Activated gamma-delta T cell (primary cell): ENCODE measurements at regions not wholly inside any gene's neighbourhood (a gene's known extent, or its start where the extent isn't known, plus 50 kb on each side); places are given as distances from the start of the nearest gene placed in this dataset.

ENCODE experiments used
- DNase-seq: peaks from one replicate; lab custom pipeline; 2025; lab: John Stamatoyannopoulos, UW

DNA sequence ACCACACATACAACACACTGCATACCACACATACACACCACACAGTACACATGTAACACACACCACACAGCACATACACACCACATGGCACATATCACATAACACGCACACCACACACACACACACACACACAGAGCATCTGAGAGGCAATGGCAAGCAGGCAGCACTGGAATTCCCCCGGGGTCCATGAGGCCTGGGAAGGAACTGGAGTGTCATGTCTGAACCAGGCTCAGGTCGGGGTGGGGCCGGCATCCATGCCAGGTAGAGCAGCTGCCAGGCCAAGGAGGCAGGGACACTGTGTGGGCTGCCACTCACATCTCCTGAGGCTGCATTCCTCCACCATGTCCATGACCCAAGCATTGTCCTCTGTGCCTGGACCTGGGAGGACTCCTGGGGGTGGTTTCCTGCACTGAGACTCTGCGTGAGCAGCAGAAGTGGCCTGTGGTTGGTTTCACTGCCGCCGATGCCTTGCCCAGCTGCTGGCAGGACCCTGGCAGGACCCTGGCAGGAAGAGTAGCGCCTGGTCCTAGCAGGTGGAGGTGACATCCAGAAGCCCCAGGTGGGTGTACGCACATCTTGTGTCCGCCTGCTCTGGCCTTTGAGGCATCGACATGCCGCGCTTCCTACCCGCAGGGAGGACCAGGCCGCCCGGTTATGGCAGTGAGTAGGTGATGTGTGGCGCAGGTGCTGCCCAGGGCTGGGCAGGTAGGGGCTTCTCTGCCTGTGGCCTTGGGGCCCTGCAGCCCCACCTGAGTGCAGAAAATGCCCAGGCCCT is 1280.4 kb downstream of the TBC1D22A start:
- DNase-seq, result no peak

DNA sequence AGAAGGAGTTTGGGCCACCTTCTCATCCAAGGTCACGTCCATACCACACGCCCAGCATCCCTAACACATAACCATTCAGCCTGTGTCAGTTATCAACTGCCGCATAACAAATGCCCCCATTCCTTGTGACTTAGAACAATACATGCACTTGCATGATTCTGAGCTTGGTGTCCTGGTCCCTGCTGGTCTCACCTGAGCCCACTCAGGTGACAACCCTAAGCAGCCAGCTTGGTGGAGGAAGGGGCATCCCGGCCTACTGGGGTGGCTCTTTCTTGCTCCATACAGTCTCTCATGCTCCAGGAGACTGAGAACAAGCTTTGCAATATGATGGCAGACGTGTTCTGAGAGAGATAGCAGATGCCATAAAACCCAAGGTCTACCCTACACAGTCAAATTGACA is 1276.9 kb downstream of the TBC1D22A start:
- no peak for DNase-seq

DNA sequence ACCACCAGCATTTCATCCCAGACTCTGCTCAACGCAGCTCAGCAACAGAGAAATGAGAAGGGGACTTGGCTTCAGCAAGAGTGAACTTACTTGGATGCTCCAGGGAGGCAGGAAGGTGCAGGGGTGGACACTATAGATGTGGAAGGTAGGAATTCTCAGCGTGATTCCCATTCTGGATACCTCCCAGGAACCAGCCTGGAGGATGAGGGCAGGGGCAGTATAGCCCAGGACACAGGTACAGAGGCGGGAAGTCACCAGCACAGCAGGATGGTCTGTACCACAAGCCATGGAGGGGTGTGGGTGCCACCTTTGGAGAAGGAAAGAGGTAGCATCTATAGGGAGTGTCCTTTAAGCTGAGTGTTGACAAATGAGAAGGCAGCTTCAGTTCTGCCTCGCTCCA is 1275.2 kb downstream of the TBC1D22A start:
- no peak for DNase-seq

DNA sequence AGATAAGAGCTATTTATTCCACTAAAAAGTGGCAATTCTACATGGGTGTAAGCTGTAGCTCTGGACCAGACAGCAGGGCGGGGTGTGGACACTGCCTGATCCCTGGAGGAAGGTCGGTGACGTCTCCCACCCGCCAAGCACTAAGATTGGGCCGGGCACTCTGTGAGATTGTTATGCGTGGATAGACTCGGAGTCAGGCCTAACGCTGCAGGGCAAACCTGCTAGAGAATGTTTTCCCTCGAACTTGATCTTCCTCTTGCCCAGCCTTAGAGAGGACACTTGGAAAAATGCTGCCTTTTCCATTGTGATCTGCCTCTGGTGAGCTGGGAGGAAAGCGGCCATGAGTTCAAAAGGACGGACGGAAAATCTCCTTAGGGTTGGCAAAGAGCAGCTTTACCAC is 1273.4 kb downstream of the TBC1D22A start:
- no peak for DNase-seq

DNA sequence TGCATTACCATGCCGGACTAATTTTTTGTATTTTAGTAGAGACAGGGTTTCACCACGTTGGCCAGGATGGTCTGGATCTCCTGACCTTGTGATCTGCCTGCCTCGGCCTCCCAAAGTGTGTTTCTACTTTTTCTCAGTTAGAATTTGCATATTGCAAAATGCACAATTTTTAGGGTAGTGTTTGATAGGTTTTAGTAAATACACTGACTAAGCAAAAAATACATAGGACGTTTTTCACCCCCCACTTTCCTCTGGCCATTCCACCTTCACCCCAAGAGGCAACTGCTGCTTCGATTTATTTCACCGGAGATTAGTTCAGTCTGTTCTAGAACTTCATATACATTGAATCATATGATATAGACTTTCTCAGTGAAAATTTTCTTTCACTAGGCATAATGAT is 1269.1 kb downstream of the TBC1D22A start:
- DNase-seq, result no peak

DNA sequence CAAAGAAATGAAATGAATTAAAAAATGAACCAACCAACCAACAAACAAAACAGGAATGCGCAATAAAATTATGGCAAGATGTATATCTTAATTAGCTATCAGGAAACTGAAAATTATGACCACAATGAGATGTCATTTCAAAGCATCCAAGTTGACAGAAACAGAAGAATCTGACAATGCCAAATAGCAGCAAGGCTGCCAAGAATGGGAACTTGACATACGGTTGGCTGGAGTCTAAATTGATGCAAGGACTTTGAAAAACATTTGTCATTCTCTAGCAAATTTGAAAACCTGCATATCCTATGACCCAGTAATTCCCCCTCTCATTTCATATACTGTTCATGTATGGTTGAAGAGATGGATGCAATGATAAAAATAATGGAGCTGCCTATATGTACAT is 1262.6 kb downstream of the TBC1D22A start:
- DNase-seq, result no peak

DNA sequence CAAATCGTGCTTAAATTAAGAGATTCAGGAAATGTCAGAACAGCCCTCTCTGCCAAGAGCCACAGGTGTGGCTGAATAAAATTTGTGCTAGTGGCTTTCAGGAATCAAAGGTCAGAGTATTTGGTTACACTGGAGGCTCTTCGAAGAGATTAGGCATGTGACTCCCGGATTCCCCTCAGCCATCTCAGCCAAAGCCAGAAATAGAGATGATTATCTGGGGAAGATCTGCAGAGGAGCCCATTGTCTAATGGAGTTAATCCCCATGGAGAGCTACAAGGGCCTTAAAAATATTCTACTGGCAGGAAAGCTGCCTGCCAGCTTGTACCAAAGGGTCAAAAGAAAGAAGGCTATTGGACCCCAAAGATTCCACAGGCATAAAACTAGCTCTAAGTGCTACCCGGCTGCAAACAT is 1259.5 kb downstream of the TBC1D22A start:
- no peak for DNase-seq

DNA sequence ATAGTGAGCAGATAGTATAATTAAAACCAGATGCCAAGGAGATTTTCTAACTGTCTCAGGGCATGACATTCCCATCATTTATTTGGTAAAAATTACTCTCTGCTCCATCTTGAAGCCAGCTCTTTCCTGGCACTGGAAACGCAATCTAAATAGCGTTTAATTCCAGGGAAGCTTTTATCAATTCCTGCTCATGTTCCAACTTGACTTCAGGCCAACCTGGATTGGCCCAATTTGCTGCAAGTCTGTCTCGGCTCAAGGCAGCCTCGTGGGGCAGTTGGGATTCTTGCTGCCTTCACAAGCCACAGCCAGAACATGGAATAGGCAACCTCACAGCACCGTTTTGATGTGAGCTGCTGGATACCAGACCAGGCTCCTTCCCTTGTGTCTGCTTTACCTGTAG is 1255.9 kb downstream of the TBC1D22A start:
- DNase-seq, result no peak

DNA sequence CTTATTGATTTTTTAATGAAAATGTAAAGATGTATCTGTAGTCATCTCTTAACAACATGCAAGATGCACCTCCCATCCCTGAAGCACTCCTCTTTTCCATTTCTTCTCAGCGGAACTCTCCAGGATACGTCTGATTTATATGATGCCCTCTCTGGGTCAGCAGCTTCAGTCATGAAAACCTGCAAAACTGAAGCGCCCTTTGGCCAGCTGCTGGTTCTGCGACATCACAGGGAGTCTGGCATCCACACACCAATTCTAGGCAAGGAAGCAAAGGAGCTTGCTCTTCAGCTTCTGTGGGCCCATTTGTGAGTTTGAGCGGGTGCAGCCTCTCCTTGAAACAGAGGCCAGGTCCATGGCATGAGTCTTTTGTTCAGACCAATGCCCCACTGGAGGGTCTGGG is 1253.3 kb downstream of the TBC1D22A start:
- no peak for DNase-seq

DNA sequence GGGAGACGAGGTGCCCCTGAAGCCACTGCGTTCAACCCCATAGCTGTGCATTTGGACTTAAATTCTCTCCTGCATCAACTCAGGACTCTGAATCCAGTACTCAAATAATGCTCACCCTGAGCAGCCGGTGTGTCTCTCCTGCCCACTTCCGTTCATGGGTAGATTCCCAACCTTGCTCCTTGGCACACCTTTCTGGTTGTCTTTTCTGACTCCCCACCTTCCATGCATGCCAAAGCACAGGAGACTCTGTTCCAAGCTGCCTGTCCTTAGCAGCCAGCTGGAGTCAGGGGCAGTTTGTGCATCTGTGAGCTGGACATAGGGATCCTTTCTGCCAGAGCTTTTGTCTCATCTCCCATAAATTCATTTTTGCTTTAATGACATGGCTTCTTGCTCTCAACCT is 1242.5 kb downstream of the TBC1D22A start:
- DNase-seq, result no peak

DNA sequence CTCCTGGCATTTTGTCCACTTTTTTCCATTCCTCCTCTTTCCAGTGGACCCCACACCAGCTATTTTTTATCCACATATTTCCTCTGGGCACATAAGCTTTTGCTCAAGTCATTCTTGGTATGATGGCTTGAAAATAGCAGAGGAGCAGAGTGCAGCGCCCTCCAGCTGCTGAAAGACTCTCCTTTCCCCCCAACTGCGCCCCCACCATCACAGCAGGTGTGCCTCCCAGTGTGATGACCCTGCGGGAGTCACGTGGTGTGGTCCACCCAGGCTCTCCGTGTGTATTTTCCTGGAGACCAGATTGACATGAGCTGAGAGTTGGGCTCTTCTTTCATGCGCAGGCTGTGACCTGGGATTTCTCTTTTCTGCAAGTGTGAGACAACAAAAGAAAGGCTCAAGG is 1241.6 kb downstream of the TBC1D22A start:
- no peak for DNase-seq

DNA sequence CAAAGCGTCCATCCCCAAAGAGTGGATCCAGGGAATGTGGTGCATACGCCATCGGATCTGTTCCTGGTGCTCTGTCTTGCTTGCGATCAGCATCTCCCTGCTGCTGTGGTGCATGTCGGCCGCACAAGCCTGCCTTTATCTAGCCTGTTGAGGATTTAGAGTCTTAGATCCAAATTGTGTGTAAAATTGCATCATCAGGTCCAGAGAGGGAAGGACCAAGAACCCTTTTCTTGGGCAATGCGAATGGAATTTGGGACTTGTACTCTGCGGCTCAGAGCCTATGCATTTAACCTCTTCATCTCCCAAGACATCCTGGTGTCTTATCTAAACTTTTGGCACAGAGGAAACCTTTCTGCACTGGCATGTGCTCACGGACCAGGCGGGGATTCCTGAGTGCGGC is 1238.7 kb downstream of the TBC1D22A start:
- no peak for DNase-seq

DNA sequence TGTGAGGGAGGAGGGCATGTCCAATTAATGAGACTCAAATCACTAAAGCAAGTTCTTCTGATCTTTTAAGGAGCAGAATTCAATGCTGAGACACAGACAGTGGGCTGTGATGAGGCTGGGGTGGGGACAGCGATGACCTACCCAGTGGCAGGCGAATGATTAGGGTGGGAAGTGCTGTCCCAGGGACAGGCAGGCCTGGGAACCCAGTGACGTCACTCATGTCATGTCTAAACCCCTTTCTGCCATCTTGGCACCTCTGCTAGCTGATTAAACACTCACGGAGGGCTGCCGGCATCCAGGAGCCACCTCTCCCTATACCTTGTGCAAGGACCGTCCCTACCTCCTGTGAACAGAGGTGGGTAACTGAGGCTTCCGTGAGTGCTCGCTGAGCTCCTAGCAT is 1235.2 kb downstream of the TBC1D22A start:
- DNase-seq, result no peak

DNA sequence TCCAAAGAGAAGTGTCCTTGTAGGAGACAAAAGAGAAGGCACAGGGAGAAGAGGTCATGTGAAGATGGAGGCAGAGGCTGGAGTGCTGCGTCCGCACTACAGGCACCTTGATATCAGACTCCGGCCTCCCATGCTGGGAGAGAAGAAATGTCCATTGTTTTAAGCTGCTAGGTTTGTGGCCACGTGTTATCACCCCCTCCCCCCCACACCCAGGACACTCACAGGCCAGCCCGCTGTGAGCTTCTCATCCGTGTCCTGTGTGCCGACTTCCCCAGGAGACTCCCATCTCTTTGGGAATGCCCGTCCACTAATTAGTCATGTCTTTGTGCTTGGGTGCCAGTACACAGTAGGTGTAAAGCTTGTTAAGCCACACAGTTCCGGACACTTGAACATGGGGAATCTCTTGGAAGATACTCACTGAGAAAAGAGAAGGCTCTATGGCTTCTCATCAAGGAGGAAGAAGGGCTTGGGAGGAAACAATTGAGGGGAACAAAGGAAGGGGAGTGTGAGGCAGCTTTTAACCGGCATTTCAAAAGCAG is 1234.7 kb downstream of the TBC1D22A start:
- no peak for DNase-seq

DNA sequence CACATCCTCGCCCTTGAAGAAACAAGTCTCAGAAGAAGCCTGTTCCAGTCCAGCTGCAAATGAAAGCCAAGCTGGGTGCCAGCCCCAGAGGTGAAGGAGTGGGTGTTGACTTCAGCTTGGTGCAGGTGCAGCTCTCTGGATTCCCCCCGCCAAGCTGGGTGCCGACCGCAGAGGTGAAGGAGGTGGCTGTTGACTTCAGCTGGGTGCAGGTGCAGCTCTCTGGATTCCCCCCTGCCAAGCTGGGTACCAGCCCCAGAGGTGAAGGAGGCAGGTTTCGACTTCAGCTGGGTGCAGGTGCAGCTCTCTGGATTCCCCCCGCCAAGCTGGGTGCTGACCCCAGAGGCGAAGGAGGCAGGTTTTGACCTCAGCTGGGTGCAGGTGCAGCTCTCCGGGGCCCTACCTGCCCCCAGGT is 1234.0 kb downstream of the TBC1D22A start:
- no peak for DNase-seq

DNA sequence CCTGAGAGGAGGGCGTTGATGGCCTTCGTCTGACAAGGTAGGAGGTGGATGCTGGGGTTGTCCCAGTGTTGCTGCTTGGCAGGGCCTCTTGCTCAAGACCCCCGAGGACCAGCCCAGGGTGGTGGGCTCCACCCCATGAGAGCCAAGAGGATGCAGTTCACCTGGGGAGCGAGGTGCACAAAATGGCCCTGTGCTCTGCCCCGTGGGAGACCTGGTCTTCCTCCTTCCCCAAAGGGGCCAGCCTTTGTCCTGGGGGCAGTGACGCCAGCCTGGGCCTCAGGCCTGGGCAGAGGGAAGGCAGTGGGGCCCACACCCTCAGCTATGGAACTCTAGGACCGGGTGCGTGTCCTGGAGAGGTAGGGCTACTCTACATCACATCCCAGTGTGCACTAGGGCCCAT is 1233.3 kb downstream of the TBC1D22A start:
- no peak for DNase-seq

DNA sequence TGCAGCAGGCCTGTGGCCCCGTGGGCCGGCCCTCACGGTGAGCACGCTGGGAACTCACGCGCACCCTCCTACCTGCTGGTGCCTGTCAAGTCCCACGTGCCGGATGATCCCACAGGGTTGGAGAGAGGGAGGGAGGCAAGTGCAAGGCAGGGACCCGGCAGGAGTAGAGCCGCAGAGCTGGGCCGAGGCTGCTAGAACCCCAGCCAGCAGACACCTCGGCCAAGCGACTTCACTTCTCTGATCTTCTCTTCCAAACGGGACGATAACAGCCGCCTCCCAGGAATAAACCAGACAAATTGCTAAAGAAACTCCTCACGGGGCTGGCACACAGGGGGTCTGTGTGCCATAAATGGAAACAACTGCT is 1232.8 kb downstream of the TBC1D22A start:
- DNase-seq, result no peak

DNA sequence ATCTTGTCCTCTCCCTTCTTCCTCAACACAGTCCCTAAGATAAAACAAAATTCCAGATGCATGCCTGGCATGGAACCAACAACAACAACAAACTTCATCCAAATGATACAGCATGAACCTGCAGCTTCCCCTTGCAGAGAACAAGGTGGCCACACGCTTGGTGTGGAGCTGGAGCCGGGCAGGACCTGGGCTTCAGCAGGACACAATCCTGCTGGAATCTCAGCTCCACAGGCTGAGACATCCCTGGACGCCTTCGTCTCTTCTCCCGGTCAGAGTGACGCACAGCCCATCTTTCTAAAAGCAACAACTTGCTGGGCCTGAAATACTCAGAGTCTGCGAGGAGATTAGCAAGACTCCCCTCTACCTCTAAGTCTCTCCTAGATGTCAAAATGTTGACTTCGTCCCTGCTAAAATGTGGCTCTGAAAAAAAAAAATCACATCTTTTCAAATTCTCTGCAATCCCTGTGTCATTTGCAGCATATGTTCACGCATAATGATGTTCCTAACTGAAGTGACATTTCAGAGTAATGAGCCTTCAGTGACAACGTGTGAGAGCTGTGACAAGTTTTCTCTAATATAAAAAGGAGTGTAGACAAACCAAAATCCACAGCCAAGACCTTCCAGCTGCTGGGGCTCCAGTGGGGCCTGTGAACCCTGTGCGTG is 1232.3 kb downstream of the TBC1D22A start:
- DNase-seq, result no peak

DNA sequence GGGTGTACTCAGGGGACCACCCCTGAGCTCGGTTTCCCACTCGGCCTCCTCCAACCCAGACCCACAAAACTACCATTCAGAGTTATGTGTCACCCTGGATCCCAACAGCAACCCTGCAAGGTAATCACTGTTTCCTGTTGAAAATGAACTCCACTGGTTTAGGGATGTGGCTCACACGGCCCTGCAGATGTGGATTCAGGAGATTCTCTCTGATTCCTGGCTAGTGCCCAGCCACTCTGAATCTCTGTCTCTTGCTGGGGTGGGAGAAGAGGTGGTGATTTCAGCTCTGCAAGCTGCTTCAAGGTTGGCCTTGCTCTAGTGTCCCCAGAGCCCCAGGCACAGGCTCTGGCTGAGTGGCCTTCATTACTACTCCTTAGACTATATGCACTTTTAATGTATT is 1231.6 kb downstream of the TBC1D22A start:
- DNase-seq, result no peak

DNA sequence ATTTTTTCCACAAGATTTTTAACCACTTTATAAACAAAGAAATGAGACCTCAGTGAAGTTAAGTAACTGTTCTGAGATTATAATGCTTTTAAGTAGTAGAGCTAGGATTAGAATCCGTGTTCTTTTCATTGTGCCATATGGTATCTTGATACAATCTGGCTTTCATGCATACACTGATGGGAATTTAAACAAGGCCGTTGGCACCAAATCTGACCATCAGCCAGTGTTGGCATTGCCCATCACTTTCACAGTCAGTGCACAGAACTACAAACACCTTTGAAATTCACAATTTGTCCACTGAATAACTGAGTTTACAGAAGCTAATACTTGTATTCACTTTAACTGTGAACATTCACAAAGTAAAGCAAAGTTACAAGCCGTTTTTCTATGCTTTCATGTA is 1228.0 kb downstream of the TBC1D22A start:
- DNase-seq, result no peak

DNA sequence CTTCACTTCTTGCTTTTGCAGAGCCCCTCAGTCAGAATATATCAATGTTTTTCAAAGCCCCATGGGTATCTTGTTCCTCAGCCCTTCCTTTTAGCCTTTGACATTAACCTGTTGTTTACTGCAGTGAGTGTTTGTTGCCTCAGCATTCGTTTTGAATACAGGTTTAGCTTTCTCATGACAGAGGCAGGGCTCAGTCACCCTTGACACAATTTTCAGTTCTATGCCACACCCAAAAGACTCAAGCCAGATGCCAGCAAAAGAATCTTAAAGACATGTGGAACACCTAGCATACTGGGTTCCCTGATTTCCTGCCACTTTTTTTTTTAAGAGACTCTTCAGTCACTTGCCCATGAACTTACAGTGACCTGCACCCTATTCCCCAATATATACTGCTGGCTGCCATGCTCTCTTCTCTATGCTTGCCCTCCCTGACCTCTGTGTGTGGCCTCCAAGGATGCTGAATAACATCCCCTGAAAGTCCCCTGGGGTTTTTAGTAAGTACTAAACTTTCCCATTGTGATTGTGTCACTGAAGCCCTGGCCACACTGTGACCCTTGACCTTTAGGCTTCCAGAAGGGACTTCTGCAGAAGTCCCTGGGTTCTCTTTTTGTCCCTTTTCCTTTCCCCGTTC is 1225.5 kb downstream of the TBC1D22A start:
- DNase-seq, result no peak

DNA sequence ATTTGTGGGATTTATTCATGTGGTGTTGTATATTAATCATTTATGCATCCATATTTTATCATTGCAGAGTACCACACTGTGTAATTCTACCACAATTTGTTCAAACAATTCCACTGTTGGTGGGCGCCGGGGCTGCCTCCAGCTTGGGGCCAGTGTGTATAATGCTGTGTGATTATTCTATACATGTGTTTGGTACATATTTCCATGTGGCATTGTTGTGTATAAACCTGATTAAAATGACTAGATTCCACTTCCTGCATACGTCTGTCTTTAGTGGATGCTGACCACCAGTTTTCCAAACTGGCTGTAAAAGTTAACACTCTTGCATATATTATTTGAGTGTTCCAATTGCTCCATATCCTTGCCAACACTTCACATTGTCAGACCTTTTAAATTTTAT is 1213.8 kb downstream of the TBC1D22A start:
- DNase-seq, result no peak

DNA sequence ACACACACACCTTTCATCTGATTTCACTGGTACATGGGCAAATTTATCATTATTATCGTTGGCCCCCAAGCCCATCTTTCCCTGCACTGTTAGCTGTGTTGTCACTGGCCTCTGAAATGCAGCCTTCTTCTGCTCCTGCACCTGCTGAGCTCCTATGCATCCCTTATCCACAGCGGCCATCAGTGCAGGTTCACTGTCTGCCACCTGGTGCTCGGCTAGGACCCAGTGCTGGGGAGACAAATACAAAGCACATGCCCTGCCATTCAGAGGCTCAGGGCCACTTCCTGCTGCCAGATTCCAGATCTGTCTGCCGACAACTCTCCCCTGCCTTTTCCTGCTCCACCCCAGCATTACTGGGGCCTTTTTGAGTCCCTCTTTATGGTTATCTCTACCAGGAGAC is 1205.4 kb downstream of the TBC1D22A start:
- no peak for DNase-seq
